Tibial nerve (tissue), 4 donors: ENCODE measurements at regions not wholly inside any gene's neighbourhood (a gene's known extent, or its start where the extent isn't known, plus 50 kb on each side); places are given as distances from the start of the nearest gene placed in this dataset.

Experiments used
- CTCF ChIP-seq, 5 experiments: fragments of 200-600 bp in 3 of 5; fragments of 450-650 bp in 2 of 5; sonication (generic) in 3 of 5; IDR thresholded peaks; one replicate each; pipeline ENCODE4 v1.5.1; 2016 to 2019; ENCODE audit warnings: antibody characterized with exemption in 5 of 5, mild to moderate bottlenecking in 3 of 5, moderate library complexity in 2 of 5
- EP300 ChIP-seq, 2 donors: sonication (generic); formaldehyde crosslinking; IDR thresholded peaks; one replicate each; pipeline ENCODE4 v1.6.1; 2017; ENCODE audit warnings: antibody characterized with exemption in 2 of 2, mild to moderate bottlenecking in 1 of 2
- POLR2A ChIP-seq, 2 donors: fragments of 450-650 bp; IDR thresholded peaks; one replicate each; pipeline ENCODE4 v1.6.1; 2017; ENCODE audit warnings: antibody characterized with exemption in 2 of 2, mild to moderate bottlenecking in 2 of 2, moderate library complexity in 2 of 2

- TF ChIP-seq POLR2A (IDR thresholded peaks at IDR 0.05) (no peak), CTCF (IDR thresholded peaks at IDR 0.05) (no peak), EP300 (IDR thresholded peaks at IDR 0.05) (no peak)
These were observed 253.9 kb upstream of the SFSWAP start for GRCh38 chr12:131457028-131457310.
